Aorta (tissue), 5 donors: ENCODE measurements at regions not wholly inside any gene's neighbourhood (a gene's known extent, or its start where the extent isn't known, plus 50 kb on each side); places are given as distances from the start of the nearest gene placed in this dataset.
"Not testable (repeated sequence)": the region's sequence is repeated elsewhere in the genome, so short reads cannot be mapped to it uniquely, and the experiment has no call there.

Experiments
- ATAC-seq: fragments of 200-7000 bp; cut with Tn5 transposase; one replicate; pipeline ENCODE4 v1.9.1; 2022; ENCODE audit warnings: moderate library complexity; ENCODE audit not compliant: low FRiP score
- DNase-seq, 2 donors: peaks; one replicate each; pipeline ENCODE4 v3.0.0-alpha.2; 2020
- H3K27ac ChIP-seq, 2 donors: one replicate each; pipeline ENCODE4 v1.5.1; 2013; ENCODE audit warnings: low read length in 2 of 2, mild to moderate bottlenecking in 2 of 2, moderate library complexity in 2 of 2, control low read depth in 1 of 2, inconsistent platforms in 1 of 2, low read depth in 1 of 2
- H3K27me3 ChIP-seq, 2 donors: one replicate each; pipeline ENCODE4 v1.6.1; 2013; ENCODE audit warnings: control low read depth in 1 of 2, low read length in 1 of 2, mild to moderate bottlenecking in 1 of 2, moderate library complexity in 1 of 2; ENCODE audit not compliant: insufficient read depth in 2 of 2, control insufficient read depth in 1 of 2
- H3K36me3 ChIP-seq, 2 donors: one replicate each; pipeline ENCODE4 v1.6.1; 2013; ENCODE audit warnings: control low read depth in 1 of 2, low read length in 1 of 2, mild to moderate bottlenecking in 1 of 2; ENCODE audit not compliant: insufficient read depth in 2 of 2, control insufficient read depth in 1 of 2
- H3K4me1 ChIP-seq, 2 donors: one replicate each; pipeline ENCODE4 v1.6.1; 2013; ENCODE audit warnings: low read length in 2 of 2, control low read depth in 1 of 2, mild to moderate bottlenecking in 1 of 2, moderate library complexity in 1 of 2; ENCODE audit not compliant: insufficient read depth in 2 of 2, control insufficient read depth in 1 of 2
- H3K4me3 ChIP-seq, 2 donors: one replicate each; pipeline ENCODE4 v1.5.1; 2013; ENCODE audit warnings: low read length in 2 of 2, control low read depth in 1 of 2, mild to moderate bottlenecking in 1 of 2
- H3K9me3 ChIP-seq: one replicate; pipeline ENCODE4 v1.6.1; 2013; ENCODE audit warnings: mild to moderate bottlenecking, low read length; ENCODE audit not compliant: control insufficient read depth
- WGBS, 2 donors: extraction: QIAGEN DNeasy Blood & Tissue Kit; methylation state at CpG; one replicate each; pipeline ENCODE4 v1.1.7; 2013; 5-methylcytosine and 5-hydroxymethylcytosine counted together
- intact Hi-C, 2 donors: fragments of 100-400 bp; cut with DNase I; formaldehyde crosslinking; loops; one replicate each; pipeline versions ENCODE4 v1.14.2 to v1.15.0; 2022
- donor health status: healthy with polysubstance abuse.
- donor health status: Bipolar disorder and iron deficiency.
- donor health status: DM: no; HTN: no; CAD: no.
- donor health status: DM: no; HTN: no; CAD: no.
- donor health status: DM: yes; HTN: yes; CAD: no.

GRCh38 chr3:124063197-124063909 is 71.4 kb upstream of the ROPN1 start:
- DNase-seq (no peak), ATAC-seq (no peak)
- Histone ChIP-seq H3K27me3 (no peaks in the 10 kb centered on the region), H3K4me1 (peaks cover 5 to 17% of the 10 kb centered on the region in 2 donors), H3K36me3 (no peaks in the 10 kb centered on the region), H3K4me3 (no peak overlapping the region), H3K27ac (no peak overlapping the region), H3K9me3 (no peaks in the 10 kb centered on the region)
- intact Hi-C loops, result no loop called here
- 32% methylated on average over 9 of the region's 9 CpGs for WGBS, 2 donors

GRCh38 chr3:124064050-124064449 is 72.1 kb upstream of the ROPN1 start:
- 93 to 100% methylated on average over 1 of the region's 1 CpG for WGBS, 2 donors
- Histone ChIP-seq H3K4me1 (peaks cover 5 to 17% of the 10 kb centered on the region in 2 donors), H3K36me3 (no peaks in the 10 kb centered on the region), H3K4me3 (no peak overlapping the region), H3K9me3 (no peaks in the 10 kb centered on the region), H3K27me3 (no peaks in the 10 kb centered on the region), H3K27ac (no peak overlapping the region)
- intact Hi-C loops, result no loop called here
- DNase-seq (no peak), ATAC-seq (no peak)

- H3K9me3 ChIP-seq, H3K27ac ChIP-seq, intact Hi-C loops, H3K36me3 ChIP-seq, ATAC-seq, H3K27me3 ChIP-seq, H3K4me3 ChIP-seq, DNase-seq: not testable (repeated sequence)
- WGBS, 2 donors, result 96% methylated on average over 3 of the region's 3 CpGs
- peaks cover 6 to 21% of the 10 kb centered on the region in 2 donors for H3K4me1 ChIP-seq
These were observed 74.6 kb upstream of the ROPN1 start for GRCh38 chr3:124066543-124066942.

- peak; percentile 9 for ATAC-seq
- H3K9me3 ChIP-seq, intact Hi-C loops, H3K36me3 ChIP-seq, DNase-seq, H3K4me3 ChIP-seq, H3K27me3 ChIP-seq, H3K27ac ChIP-seq: not testable (repeated sequence)
- 4 to 6% methylated on average over 2 of the region's 2 CpGs for WGBS, 2 donors
- H3K4me1 ChIP-seq, result peaks cover 6 to 15% of the 10 kb centered on the region in 2 donors
These were observed 77.8 kb upstream of the ROPN1 start for GRCh38 chr3:124069706-124070105.

GRCh38 chr3:124075090-124075489 is 83.2 kb upstream of the ROPN1 start:
- not testable (repeated sequence) for DNase-seq, H3K9me3 ChIP-seq, ATAC-seq, H3K36me3 ChIP-seq, H3K27ac ChIP-seq, H3K27me3 ChIP-seq, H3K4me3 ChIP-seq
- intact Hi-C loops, result loop anchor here (5.0 kb wide), 2 partner anchors 38 to 58 kb away; no protein-coding TSS in a partner anchor
- H3K4me1 ChIP-seq, result peaks cover 7 to 13% of the 10 kb centered on the region in 2 donors
- WGBS, 2 donors, result 86% methylated on average over 3 of the region's 3 CpGs

GRCh38 chr3:124075753-124076152 is 83.8 kb upstream of the ROPN1 start:
- peaks cover 4 to 13% of the 10 kb centered on the region in 2 donors for H3K4me1 ChIP-seq
- ATAC-seq, result peak; percentile 33
- intact Hi-C loops, result loop anchor here (5.0 kb wide), 2 partner anchors 38 to 58 kb away; no protein-coding TSS in a partner anchor
- H3K9me3 ChIP-seq, result no peaks in the 10 kb centered on the region
- H3K27ac ChIP-seq, result peak overlapping the region; percentile 47 to 56
- H3K4me3 ChIP-seq, result no peak overlapping the region
- no peaks in the 10 kb centered on the region for H3K36me3 ChIP-seq
- no peaks in the 10 kb centered on the region for H3K27me3 ChIP-seq
- WGBS, 2 donors, result 26% methylated on average over 9 of the region's 9 CpGs
- DNase-seq, result peak; percentile 74 to 79

DNA sequence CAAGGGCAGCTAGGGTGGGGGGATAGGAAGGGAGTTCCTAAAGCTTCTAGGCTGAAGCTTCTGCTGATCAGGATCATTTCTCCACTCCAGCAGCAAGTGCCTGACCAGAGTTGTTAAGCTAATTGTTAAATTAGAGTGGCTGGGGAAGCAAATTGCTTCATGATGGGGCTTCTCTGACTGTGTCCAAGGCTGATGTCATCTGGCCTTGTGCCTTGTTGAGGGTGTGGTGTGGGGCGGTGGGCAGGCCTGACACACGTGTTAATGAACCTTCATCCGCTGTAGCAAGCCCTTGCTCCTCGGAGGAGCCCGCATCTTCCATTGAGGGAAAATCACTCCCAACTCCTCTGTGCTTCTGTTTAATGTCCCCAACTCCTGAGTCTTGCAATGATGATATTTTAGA is 84.3 kb upstream of the ROPN1 start:
- H3K36me3 ChIP-seq, result no peaks in the 10 kb centered on the region
- WGBS, 2 donors, result 73% methylated on average over 5 of the region's 5 CpGs
- intact Hi-C loops, result loop anchor here (5.0 kb wide), 2 partner anchors 39 to 59 kb away; no protein-coding TSS in a partner anchor
- peaks cover 4 to 13% of the 10 kb centered on the region in 2 donors for H3K4me1 ChIP-seq
- no peak for ATAC-seq
- H3K27ac ChIP-seq, result peak overlapping the region; percentile 47 to 56
- no peaks in the 10 kb centered on the region for H3K27me3 ChIP-seq
- no peak for DNase-seq
- no peaks in the 10 kb centered on the region for H3K9me3 ChIP-seq
- no peak overlapping the region for H3K4me3 ChIP-seq

- ATAC-seq (no peak), DNase-seq (no peak)
- Histone ChIP-seq H3K36me3 (no peaks in the 10 kb centered on the region), H3K4me1 (peaks cover 3 to 9% of the 10 kb centered on the region in 2 donors), H3K27me3 (no peaks in the 10 kb centered on the region), H3K4me3 (no peak overlapping the region), H3K9me3 (no peaks in the 10 kb centered on the region), H3K27ac (no peak overlapping the region)
- WGBS, 2 donors, result 38 to 40% methylated on average over 4 of the region's 4 CpGs
- intact Hi-C loops, result loop anchor here (1.0 to 5.0 kb wide), 3 partner anchors 42 to 62 kb away; no protein-coding TSS in a partner anchor
These were observed 87.3 kb upstream of the ROPN1 start for GRCh38 chr3:124078953-124079911.
